GM12874 (cell line): ENCODE measurements at regions not wholly inside any gene's neighbourhood (a gene's known extent, or its start where the extent isn't known, plus 50 kb on each side); places are given as distances from the start of the nearest gene placed in this dataset.

Experiments
- TF ChIP-seq, protein P1 (sequence below): IDR thresholded peaks from 2 replicates; pipeline ENCODE4 v1.5.1; 2011; ENCODE audit warnings: low read depth, mild to moderate bottlenecking, control low read depth, low read length, moderate library complexity; ENCODE audit not compliant: insufficient read depth

DNA sequence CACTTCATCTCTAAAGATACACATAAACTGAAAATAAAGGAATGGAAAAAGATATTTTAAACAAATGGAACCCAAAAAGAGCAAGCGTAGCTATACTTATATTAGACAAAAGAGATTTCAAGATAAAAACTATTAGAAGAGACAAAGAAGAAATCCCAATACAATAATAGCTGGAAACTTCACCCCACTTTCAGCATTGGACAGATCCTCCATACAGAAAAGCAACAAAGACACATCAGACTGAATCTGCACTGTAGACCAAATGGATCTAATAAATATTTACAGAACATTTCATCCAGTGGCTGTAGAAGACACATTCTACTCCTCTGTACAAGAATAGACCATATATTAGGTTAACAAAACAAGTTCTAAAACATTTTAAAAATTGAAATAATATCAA lies 117.6 kb upstream of the PDE3A start:
- TF ChIP-seq, protein P1, sequence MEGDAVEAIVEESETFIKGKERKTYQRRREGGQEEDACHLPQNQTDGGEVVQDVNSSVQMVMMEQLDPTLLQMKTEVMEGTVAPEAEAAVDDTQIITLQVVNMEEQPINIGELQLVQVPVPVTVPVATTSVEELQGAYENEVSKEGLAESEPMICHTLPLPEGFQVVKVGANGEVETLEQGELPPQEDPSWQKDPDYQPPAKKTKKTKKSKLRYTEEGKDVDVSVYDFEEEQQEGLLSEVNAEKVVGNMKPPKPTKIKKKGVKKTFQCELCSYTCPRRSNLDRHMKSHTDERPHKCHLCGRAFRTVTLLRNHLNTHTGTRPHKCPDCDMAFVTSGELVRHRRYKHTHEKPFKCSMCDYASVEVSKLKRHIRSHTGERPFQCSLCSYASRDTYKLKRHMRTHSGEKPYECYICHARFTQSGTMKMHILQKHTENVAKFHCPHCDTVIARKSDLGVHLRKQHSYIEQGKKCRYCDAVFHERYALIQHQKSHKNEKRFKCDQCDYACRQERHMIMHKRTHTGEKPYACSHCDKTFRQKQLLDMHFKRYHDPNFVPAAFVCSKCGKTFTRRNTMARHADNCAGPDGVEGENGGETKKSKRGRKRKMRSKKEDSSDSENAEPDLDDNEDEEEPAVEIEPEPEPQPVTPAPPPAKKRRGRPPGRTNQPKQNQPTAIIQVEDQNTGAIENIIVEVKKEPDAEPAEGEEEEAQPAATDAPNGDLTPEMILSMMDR = no peak

DNA sequence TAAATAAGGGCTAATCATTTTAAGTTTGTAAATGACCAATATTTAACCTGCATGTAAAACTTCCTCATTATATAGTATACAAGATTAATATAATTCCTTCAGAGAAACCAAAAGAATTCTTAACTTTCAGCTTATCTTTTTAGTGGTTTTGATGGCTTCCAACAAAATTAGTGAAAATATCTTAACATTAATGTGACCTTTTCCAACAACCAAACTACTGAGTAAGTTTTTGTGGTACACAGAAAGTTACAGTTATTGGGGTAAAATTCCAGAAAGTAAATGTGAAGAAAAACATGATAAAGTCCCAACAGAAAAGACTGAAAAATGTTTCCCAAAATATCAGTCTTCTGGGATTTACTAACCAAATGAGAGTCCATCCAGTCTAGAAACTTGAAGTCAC lies 111.0 kb upstream of the PDE3A start:
- TF ChIP-seq, protein P1 = no peak

DNA sequence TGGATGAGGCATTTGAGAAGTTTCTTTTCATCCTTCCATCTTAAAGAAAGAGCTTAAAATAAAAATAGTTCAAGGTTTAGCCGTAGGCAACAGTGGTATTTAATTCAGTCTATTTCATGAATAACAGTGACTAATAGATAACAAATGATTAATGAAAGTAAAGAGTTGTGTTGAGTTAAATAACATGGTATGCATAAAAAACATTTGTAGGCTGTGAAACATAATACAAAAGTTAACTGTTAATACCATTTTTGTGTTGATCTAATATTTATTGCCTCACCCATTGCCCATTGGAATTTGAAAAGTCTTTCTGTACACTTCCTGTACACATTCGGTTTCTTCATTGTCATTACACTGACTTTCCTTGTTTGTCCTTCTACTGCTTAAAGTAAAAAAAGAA lies 108.6 kb upstream of the PDE3A start:
- TF ChIP-seq, protein P1 = no peak

DNA sequence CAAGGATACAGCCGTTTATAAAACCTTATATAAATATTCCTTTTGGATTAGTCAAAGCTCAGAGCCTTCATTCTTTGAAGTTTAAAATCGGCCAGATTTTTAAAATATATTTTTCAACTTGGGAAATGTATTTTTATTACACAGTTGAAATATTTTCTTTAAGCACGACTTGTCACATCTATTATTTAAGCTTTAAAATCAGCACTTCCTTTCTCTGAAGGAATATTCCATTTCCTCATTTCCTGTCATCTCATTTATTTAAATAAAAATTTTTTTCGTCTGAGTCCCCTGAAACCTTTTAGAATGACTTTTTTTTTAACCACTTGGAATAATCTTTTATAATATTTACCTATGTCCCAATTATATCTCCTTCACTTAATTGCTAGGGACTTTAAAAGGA lies 107.5 kb upstream of the PDE3A start:
- TF ChIP-seq, protein P1 = no peak

DNA sequence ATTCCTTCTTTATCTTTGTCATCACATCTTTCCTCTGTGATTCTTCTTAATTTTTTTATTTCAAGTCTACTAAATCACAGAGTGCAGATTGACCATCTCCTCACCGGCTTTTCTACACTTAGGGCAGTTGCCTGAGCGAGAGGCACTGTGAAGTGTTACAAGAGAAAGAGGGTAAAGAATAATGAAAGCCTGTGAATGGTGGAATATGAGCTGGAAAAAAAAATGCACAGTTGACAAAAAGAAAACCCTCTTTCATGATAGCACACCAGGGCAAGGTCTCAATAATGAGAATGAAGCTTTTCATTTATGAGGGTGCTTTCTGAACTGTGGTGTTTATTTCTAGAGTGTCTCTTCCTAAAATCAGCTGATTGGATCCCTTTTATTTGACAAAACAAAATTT lies 106.2 kb upstream of the PDE3A start:
- TF ChIP-seq, protein P1 = no peak

DNA sequence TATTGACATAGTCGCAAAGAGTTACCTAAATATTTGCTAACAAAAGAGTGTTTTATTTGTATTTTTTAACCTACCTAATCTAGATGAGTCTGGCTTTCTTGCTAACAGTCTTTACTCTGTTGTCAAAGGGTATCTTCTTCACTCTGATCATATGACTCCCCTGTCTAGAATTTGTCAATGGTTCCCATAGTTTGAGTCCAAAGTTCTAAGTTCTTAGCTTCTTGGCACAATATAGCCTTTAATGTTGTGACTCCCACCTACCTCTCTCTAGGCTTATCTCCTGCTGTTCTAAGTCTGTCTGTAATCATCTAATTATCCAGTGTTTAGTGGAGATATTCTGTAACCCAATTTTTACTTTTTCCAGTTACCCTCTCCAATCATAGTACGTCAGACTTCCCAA lies 104.3 kb upstream of the PDE3A start:
- TF ChIP-seq, protein P1 = no peak

DNA sequence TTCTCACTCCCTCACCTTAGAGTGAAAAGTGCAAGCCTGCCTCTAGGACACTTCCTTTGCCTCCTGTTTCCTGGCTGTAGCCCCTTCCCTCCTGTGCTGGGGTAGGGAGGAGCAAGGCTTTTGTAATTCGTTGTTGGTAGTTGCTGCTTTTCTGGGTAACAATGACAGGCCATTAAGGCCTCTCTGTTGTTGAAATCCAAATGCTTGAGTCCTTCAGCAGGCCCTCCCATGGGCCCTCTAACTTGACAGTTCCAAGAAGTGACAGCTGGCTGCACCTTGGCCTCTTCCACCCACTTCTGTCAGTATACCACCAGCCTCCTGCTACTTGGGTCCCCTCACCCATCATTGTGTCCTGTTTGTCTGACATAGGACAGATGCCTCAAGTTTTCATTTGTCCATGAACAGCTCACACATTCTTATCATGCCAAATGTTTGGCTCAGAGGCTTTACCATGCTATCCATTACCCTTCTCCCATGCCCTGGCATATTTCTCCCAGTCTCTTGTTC lies 103.7 kb upstream of the PDE3A start:
- TF ChIP-seq, protein P1 = no peak

DNA sequence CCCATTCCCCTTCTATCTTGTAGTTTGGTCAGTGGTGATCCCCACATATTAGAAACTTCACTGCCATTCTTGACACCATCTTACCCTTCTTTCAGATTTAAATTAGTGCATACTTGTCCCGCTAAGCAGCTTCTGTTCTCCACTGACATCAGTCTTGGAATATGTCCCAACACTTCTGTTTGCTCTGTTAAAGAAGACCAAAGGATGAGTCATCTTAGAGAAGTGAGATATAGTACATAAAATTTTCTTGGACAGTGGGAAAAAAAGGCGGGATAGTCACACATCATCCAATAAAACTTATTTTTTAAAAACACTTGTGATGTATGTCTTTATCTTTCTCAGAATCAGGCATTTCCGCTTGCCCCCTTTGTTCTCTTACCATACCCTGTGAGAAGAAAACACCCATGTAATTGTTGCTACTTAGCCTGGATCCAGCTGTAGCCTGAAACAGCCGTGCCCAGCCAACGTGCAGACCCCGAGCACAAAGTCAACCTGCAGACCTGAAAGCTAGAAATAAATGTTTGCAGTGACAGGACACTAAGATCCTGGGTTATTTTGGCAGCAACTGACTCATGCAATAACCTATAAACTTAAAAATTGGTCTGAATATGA lies 100.1 kb upstream of the PDE3A start:
- TF ChIP-seq, protein P1 = no peak
